AG09309 (cell line): ENCODE measurements at regions not wholly inside any gene's neighbourhood (a gene's known extent, or its start where the extent isn't known, plus 50 kb on each side); places are given as distances from the start of the nearest gene placed in this dataset.
"Not testable (repeated sequence)": the region's sequence is repeated elsewhere in the genome, so short reads cannot be mapped to it uniquely, and the experiment has no call there.

Source experiments
- DNase-seq: peaks from one replicate; pipeline ENCODE4 v3.0.0-alpha.2; 2010; ENCODE audit warnings: low read depth
- H3K4me3 ChIP-seq: 2 replicates; pipeline ENCODE4 v1.5.1; 2011; ENCODE audit warnings: mild to moderate bottlenecking, low read depth, low read length, moderate library complexity; ENCODE audit not compliant: control insufficient read depth
- TF ChIP-seq, protein P1 (sequence below): IDR thresholded peaks from 2 replicates; pipeline ENCODE4 v1.5.1; 2011; ENCODE audit warnings: mild to moderate bottlenecking, low read depth, low read length, inconsistent platforms; ENCODE audit not compliant: insufficient read depth, control insufficient read depth; ENCODE audit errors: missing control alignments

DNA sequence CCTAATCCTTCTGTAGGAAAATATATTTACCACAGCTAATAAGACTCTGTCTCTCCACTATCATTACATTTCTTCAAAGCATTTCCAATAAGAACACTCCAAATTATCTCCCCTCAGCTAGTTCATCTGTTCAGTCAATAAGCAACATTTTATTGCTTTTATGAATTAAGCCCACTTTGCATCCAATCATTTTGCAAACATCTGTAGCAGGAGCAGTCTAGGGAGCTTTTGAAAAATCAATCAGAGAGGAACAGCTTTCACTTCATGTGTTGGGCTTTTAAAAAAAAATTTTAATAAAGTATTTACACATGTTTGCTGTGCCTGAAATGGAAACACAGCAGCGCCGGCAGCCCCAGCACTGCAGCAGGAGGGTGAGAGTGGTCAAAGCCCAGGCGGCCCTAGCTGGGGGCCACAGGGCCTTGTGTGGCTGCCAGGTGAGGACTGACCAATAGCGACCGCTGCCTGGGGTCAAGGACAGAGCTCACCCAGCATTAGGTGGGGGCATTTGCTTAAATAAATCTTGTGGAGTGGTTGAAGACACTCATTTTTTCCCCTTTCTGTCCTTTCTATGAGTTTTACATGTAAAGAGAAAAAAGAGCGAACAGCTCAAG is 250.7 kb downstream of the RNF144A start:
- TF ChIP-seq, protein P1, sequence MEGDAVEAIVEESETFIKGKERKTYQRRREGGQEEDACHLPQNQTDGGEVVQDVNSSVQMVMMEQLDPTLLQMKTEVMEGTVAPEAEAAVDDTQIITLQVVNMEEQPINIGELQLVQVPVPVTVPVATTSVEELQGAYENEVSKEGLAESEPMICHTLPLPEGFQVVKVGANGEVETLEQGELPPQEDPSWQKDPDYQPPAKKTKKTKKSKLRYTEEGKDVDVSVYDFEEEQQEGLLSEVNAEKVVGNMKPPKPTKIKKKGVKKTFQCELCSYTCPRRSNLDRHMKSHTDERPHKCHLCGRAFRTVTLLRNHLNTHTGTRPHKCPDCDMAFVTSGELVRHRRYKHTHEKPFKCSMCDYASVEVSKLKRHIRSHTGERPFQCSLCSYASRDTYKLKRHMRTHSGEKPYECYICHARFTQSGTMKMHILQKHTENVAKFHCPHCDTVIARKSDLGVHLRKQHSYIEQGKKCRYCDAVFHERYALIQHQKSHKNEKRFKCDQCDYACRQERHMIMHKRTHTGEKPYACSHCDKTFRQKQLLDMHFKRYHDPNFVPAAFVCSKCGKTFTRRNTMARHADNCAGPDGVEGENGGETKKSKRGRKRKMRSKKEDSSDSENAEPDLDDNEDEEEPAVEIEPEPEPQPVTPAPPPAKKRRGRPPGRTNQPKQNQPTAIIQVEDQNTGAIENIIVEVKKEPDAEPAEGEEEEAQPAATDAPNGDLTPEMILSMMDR: no peak
- H3K4me3 ChIP-seq: no peak overlapping the region
- no peak for DNase-seq

DNA sequence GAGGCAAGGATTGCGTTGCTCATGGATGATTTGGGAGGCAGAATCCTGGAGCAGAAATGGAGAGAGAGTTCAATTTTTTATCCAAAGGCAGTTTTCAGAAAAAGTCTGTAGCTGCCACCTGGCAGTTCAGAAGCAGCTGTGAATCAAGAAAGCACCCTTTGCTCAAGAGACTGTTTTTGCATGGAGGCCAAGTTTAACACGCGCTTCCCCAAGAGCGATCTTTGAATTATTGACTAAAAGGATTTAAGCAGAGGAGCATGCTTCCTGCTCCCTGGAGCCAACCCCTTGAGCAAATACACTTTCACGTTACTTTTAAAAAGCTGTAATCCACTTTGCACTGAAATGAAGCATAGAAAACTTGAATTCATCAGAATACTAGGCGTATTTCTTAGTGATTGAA is 252.4 kb downstream of the RNF144A start:
- TF ChIP-seq, protein P1: no peak
- H3K4me3 ChIP-seq: no peak overlapping the region
- DNase-seq: no peak

DNA sequence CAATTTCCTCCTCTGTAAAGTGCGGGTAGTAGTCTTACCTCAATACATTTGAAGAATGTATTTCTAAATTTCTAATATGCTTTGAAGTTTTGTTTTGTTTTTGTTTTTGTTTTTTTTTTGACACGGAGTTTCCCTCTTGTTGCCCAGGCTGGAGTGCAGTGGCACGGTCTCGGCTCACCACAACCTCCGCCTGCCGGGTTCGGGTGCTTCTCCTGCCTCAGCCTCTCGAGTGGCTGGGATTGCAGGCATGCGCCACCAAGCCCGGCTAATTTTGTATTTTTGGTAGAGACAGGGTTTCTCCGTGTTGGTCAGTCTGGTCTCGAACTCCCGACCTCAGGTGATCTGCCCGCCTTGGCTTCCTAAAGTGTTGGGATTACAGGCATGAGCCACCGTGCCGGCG is 261.8 kb downstream of the RNF144A start:
- H3K4me3 ChIP-seq, DNase-seq: not testable (repeated sequence)

DNA sequence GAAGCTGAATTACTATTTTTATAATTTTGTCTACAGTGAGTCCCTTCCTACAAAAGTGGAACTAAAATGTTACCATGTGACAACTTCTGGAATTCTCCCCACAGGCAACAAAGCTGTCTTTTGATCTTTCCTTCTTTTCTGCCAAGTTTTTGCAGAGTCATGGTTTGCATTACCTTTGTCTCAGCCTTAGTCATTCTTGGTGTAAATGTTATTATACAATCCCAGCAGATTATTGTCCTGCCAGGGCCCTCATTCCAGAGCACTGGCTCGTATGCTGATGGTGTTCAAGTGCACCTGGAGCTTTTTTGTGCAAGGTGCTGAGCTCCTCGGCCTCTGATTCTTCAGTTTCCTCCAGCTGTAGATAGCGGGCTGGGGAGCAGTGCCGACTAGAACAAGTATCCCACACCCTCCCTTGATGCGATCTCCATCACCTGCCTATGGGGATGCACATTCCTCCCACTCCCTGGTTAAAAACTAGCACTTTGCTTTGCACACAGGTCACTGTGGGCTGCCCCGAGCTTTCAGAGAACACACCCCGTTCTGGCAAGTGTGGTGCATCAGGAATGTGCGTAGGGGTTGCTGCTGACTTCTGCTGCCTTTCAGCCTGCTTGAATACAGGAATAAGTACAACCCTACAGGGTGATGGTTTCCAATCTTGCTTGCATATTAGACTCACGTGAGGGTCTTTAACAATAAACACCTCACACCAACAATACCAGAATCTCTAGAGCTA is 263.6 kb downstream of the RNF144A start:
- DNase-seq: no peak
- H3K4me3 ChIP-seq: no peak overlapping the region
- TF ChIP-seq, protein P1: no peak

DNA sequence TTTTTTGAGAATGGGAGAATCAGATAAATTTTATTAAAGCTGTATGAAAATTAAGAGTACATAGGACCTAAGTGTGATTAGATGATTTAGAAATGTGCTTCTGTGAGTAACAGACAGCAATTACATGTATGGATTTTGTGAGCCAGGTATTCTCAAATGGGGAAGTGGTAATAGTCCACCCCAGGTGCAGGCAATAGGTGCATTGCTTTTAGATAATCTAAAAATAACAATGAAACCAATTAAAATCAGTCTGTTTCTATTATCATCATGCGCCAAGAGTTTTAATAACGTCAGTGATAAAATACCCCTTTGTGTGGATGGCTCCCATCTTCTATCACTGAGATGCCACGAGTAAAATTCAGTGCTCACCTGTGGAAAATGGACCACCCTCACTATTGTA is 265.3 kb downstream of the RNF144A start:
- TF ChIP-seq, protein P1: no peak
- DNase-seq: no peak
- no peak overlapping the region for H3K4me3 ChIP-seq

DNA sequence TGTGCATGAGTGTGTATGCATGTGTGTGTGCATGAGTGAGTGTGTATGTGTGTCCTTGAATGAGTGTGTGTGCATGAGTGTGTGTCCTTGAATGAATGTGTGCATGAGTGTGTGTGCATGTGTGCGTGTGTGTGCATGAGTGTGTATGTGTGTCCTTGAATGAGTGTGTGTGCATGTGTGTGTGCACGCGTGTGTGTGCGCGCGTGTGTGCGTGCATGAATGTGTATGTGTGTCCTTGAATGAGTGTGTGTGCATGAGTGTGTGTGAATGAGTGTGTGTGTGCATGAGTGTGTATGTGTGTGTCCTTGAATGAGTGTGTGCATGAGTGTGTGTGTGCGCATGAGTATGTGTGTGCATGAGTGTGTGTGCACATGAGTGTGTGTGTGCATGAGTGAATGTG is 271.9 kb downstream of the RNF144A start:
- no peak for DNase-seq
- H3K4me3 ChIP-seq: no peak overlapping the region
- TF ChIP-seq, protein P1: no peak

DNA sequence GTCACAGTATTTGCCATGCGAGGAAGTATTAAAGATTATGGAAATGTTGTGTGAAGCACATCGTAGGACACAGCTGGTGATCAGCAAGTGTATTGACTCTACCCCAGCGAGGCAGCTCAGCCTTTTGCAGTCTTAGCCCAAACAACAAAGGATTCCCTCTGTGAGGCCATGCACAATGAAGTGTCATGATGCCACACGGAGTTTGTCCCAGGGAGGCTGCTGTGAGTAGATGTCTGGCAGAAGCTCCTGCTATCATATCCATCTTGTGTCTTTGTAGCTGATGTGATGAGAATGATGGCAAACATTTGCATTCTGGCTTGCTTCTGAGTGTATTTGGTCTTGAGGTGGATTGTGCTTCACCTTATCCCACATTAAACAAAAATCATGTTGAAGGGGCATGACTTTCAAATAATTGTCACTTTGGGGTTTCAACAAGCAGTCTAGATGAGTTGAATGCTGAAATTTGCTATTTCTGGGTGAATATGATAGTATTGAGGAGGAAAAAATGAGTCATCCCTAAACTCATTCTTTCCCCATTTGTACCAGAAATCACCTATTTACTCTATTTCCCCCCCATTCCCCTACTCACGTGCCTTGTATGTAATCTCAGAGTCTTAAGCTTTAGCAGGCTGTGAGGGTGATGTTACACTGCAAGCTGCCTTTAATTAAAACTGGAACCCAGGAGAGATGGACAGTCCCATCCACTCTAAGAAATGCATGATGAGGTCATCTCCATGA is 273.5 kb downstream of the RNF144A start:
- H3K4me3 ChIP-seq: no peak overlapping the region
- TF ChIP-seq, protein P1: no peak
- DNase-seq: no peak
